ENCODE measurements at regions not wholly inside any gene's neighbourhood (a gene's known extent, or its start where the extent isn't known, plus 50 kb on each side); places are given as distances from the start of the nearest gene placed in this dataset.

DNA sequence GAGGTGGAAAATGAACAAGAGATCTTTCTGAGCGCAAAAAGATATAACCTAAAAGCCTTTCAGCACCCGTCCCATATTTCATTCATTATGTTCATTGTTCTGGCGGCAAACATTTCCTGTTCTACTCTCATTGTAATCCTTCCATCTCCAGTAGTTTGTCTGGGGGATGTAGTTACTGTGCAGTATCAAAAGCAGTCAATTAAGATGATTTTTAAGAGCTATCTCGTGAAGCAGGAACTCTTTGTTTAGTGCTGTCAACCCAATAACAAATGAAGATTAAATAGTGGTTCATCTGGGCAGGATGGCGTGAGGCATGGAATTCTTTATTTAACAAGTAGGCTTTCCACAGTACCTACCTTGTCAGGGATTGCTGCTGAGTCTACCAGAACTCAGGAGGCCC lies 876.7 kb downstream of the HACE1 start:
- no peak for DNase-seq
- in situ Hi-C loops (cut with HindIII; ENCODE audit: low pct_ligation_motif_present, low pct_unique_long_range_greater_than_20kb, low sequenced_read_pairs) = no loop called here

DNA sequence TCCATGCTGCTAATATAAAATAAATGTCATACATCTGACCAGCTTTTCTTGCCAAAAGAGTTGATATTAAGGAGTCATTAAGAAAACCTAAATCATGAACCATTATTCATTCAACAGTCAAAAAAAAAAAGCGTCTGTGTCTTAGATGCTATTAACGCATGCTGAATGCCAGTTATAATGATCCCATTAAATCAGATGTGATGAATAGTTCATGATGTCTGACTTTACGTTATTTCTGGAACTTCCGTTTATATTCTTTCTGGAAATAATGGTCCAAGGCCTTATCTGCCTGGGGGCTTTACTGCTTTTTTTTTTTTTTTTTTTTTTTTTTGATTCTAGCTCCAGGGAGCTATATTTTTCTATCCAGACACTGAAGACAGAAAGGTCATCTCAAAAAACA lies 877.1 kb downstream of the HACE1 start:
- no peak for DNase-seq
- in situ Hi-C loops (cut with HindIII; ENCODE audit: low pct_ligation_motif_present, low pct_unique_long_range_greater_than_20kb, low sequenced_read_pairs) = no loop called here

DNA sequence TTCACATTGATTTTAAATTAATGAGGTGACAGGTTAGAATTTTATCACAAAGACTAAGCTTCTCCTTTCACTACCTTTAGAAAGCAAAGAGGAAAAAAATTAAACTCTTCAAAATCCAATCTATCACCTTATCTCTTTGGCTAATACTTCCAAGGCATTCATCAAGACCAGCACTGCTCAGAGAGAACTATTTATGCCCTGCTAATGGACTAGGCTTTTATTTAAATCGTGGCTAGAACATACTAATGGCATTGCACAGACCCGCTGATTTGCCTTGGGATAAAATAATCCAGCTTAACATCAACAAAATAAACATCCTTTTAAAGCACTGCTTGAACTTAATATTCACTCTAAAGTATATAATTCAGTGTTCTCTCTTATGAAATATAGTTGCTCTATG lies 880.4 kb downstream of the HACE1 start:
- DNase-seq = no peak
- in situ Hi-C loops (cut with HindIII; ENCODE audit: low pct_ligation_motif_present, low pct_unique_long_range_greater_than_20kb, low sequenced_read_pairs) = no loop called here

DNA sequence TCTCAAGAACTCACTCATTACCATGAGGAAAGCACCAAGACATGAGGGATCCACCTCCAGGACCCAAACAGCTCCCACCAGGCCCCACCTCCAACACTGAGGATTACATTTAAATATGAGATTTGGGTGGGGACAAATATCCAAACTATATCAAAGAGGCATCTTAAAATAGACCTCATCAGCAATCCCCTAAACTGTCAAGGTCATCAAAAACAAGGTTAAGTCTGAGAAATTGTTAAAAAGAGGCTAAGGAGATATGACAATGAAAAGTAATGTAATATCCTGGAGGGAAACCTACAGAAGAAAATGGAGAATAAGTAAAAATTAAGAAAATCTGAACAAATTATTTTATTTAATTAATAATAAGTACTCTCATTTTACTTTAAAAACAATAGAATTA lies 922.3 kb downstream of the HACE1 start:
- DNase-seq = no peak
- in situ Hi-C loops (cut with HindIII; ENCODE audit: low pct_ligation_motif_present, low pct_unique_long_range_greater_than_20kb, low sequenced_read_pairs) = no loop called here

DNA sequence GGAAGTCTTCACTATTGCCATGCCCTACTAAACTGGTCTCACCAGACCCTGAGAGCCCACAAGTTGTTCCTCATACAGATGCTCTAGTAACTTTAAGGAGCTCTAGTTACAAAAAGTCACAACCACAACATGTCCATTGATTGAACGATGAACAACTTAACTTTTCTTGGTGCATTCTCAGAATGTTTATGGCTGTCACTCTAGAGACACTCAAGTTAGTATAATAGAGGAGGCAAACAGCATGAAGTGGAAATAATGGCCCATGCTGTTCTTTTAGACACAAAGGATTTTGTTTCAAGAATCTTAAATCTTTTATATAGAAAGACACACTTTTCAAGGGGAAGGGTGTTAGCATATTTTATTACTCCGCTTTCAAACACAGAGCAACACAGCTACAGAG lies 934.4 kb downstream of the HACE1 start:
- in situ Hi-C loops (cut with HindIII; ENCODE audit: low pct_ligation_motif_present, low pct_unique_long_range_greater_than_20kb, low sequenced_read_pairs) = no loop called here
- no peak for DNase-seq

DNA sequence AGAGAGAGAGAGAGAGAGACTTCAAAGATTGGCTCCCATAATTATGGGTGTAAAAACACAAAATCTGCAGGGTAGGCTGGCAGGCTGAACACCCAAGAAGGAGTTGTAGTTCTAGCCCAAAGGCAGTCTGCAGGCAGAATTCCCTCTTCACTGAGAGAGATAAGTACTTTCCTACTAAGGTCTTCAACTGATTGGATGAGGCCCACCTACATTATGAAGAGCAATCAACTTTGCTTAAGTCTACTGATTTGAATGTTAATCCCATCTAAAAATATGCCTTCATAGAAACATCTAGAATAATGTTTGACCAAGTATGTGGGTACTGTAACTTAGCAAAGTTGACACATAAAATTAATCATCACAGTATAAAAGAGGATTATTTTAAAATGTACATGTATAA lies 949.7 kb downstream of the HACE1 start:
- DNase-seq = no peak
- in situ Hi-C loops (cut with HindIII; ENCODE audit: low pct_ligation_motif_present, low pct_unique_long_range_greater_than_20kb, low sequenced_read_pairs) = no loop called here

DNA sequence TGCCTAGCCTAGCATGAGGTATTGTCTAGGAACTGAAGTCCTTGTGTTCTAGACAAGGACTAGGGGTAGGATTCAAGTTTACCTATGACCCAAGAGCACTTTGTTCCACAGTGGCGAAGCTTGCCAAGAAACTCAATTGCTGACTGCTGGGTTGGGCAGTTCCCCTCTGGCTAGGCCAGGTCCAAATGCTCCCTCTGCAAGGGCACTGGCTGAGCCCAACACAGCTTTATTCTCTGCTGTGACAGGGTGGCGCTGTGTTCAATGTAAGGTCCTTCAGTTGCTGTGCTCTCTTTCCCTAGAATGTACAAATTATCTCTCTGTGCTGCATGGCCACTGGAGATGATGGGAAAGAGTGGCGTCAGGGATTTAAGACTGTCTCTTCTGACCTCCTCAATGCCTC lies 950.8 kb downstream of the HACE1 start:
- DNase-seq = no peak
- in situ Hi-C loops (cut with HindIII; ENCODE audit: low pct_ligation_motif_present, low pct_unique_long_range_greater_than_20kb, low sequenced_read_pairs) = no loop called here

DNA sequence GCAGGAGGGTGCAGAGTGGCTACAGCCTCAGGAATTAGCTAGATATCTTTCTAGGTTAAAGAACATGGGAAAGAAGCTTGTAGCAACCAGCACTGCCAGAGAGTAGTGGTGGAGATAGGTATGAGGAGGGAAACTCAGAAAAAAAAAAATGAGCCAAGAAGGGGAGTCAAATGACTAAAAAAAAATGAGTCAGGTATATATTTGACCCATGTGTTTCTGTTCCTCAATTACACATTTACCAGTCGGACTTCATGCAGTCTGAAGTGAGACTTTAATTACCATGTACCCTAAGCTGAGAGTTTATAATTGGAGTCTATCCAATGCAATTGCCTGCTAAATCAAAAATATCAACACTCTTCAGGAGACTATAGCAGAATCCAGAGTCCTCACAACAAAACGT lies 964.6 kb downstream of the HACE1 start:
- DNase-seq = no peak
- in situ Hi-C loops (cut with HindIII; ENCODE audit: low pct_ligation_motif_present, low pct_unique_long_range_greater_than_20kb, low sequenced_read_pairs) = no loop called here

DNA sequence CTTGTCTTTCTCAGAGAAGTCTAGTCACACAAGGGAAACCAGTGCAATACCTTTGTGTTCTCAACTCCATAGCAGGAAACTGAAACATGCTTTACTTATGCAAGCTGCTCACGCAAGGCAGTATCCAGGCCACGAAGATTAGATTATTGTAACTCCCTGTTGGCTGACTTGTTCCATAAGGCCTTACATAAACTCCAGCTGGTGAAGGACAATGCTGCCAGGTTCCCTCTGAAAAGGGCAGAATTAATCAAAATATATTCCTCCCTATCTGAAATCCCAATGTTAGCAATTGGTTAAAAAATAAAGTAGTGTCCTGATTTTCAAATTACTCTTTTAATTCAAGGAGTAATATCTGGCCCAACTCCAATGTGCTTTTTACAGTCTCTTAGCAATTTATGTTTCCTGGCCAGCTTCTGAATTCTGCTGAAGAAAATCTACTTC lies 966.6 kb downstream of the HACE1 start:
- in situ Hi-C loops (cut with HindIII; ENCODE audit: low pct_ligation_motif_present, low pct_unique_long_range_greater_than_20kb, low sequenced_read_pairs) = no loop called here
- DNase-seq = no peak

DNA sequence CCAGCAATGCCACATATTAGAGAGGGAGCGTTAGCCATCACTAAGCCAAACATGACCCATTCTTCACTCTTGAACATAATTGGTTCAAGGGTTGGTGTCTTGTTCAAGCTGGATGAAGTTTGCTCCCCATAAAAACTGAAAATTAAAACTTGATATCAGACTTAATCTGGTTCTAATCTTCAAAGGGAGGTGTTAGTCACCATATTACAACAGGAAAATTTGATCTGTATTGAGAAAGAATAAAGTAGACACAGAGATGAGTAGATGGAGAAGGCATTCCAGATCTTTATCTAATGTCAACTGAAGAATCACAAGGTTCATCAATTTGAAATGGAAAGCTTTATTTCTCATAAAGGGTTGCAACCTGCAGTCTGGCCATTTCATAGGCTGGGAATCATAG lies 972.8 kb downstream of the HACE1 start:
- in situ Hi-C loops (cut with HindIII; ENCODE audit: low pct_ligation_motif_present, low pct_unique_long_range_greater_than_20kb, low sequenced_read_pairs) = no loop called here
- DNase-seq = no peak

DNA sequence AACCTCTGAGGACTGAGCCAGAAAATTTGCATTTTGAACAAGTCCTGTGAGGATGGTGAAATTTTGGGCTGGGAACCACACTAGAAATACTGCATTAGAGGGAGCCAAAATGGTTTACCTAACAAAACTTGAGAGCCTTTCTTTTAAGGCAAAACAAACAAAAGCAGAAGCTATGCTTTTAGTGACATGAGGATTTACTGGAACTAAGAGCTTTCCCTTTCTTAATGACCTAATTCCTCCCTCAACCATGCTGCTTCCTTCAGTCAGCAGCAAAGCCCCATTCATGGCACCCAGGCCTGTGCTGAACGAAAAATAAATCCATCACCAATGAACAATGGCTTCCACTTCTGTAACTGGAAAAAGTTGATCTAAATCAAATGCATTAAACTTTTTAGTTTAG lies 974.3 kb downstream of the HACE1 start:
- no peak for DNase-seq
- in situ Hi-C loops (cut with HindIII; ENCODE audit: low pct_ligation_motif_present, low pct_unique_long_range_greater_than_20kb, low sequenced_read_pairs) = no loop called here

DNA sequence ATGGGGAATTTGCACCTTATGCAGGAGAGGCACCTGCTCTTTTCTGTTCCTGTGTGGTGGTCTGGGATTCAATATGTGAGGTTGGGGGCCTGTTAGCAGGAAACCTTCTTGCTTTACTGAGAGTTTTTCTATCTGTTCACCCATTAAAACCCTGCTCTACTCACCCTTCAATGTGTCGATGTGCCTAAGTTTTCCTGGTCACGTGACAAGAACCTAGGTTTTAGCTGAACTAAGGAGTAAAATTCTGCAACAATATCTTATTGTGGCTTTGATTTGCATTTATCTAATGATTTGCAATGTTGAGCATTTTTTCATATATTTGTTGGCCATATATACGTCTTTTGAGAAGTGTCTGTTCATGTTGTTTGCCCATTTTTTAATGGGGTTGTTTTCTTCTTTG lies 979.9 kb downstream of the HACE1 start:
- DNase-seq = no peak
- in situ Hi-C loops (cut with HindIII; ENCODE audit: low pct_ligation_motif_present, low pct_unique_long_range_greater_than_20kb, low sequenced_read_pairs) = no loop called here

DNA sequence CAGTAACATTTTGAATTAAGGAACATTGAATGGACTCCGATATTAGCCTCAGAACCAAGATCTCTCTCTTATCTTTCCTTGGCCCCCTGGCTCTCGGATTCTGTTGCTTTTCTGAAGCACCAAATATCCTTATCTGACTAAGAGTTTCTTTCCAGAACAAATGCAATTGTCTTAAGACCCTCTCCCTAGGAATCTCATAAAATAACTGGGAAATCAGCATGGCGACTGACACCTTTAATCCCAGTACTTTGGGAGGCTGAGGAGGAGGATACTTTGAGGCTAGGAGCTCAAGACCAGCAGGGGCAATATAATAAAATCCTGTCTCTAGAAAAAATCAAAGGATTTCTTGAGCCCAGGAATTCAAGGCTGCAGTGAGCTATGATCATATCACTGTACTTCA lies 984.5 kb downstream of the HACE1 start:
- DNase-seq = no peak
- in situ Hi-C loops (cut with HindIII; ENCODE audit: low pct_ligation_motif_present, low pct_unique_long_range_greater_than_20kb, low sequenced_read_pairs) = no loop called here

DNA sequence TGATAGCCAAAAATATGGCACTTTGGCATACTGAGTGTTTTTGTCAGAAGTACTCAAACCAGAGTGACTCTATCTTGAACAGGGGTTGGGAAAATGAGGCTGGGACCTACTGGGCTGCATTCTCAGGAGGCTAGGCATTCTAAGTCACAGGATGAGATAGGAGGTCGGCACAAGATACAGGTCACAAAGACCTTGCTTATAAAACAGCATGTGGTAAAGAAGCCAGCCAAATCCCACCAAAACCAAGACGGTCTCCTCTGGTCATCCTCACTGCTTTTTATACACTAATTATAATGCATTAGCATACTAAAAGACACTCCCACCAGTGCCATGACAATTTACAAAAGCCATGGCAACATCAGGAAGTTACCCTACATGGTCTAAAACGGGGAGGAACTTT lies 985.1 kb downstream of the HACE1 start:
- no peak for DNase-seq
- in situ Hi-C loops (cut with HindIII; ENCODE audit: low pct_ligation_motif_present, low pct_unique_long_range_greater_than_20kb, low sequenced_read_pairs) = no loop called here

DNA sequence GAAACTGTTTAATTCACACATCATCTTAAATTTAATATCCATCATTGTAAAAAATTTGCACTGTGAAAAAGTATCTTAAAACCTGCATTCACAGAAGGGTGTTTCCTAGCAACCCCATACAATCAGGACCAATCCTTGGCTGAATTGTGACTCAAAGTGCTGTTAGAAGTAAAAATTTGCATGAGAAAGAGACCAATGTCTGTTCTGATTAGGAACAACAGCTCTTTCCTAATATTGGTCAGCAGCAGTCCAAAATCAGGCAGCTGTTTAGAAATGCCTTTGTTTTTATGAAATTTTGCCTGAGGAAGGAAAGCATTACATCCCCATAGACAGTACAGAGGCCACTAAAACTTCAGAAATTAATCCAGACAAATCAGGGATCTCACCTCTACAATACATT lies 987.0 kb downstream of the HACE1 start:
- no peak for DNase-seq
- in situ Hi-C loops (cut with HindIII; ENCODE audit: low pct_ligation_motif_present, low pct_unique_long_range_greater_than_20kb, low sequenced_read_pairs) = no loop called here

DNA sequence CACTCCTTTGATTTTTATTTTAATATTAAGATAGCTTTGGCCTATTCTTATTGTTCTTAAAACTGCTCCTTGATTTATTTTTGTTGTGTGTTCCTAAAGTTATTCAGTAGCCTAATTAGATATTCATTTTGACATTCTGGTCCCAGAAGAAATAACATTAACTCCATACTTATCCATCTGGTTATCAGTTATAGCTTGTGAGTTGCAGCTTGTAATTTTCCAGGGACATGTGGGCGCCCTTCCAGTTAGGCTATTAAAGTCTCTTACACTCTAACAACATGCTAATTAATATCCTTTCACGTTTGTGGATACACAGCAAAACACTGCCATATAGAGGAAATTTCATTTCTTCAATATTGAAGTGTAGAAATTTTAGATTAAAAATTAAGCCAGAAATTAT lies 987.5 kb downstream of the HACE1 start:
- in situ Hi-C loops (cut with HindIII; ENCODE audit: low pct_ligation_motif_present, low pct_unique_long_range_greater_than_20kb, low sequenced_read_pairs) = no loop called here
- no peak for DNase-seq

DNA sequence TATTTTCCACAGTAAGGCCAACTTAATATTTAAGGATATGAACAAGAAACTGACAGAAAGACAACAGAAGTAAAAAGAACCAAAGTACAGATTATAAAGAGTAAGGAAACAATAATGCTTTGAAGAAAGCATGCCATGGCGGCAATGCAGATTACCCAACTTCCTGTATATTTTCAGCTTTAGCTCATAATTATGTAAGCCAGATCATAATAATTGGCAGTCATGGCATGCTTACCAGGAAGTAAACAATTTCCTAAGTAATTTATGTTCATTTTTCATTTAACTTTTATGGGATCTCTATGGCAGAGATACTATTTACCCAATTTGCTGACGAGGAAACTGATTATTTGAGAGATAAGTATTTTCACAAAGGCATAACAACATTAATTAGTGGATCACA lies 988.7 kb downstream of the HACE1 start:
- in situ Hi-C loops (cut with HindIII; ENCODE audit: low pct_ligation_motif_present, low pct_unique_long_range_greater_than_20kb, low sequenced_read_pairs) = no loop called here
- DNase-seq = no peak

DNA sequence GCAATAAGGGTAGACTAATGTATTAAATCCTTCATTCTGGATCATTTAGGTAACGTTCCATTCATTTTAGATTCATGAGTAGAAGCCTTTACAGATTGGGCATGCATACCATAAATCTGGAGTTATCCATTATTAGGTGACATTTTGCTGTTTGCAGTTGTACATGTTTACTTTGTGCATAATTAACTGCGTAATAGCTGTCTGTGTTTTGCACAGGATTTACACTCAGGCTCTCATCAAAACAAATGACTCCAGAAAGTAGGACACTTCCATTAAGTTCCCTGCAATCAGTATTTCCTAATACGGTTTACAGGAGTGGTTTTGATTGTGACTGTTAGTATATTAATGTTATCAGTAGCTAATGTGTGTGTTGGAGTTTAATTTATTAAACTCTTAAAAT lies 997.4 kb downstream of the HACE1 start:
- in situ Hi-C loops (cut with HindIII; ENCODE audit: low pct_ligation_motif_present, low pct_unique_long_range_greater_than_20kb, low sequenced_read_pairs) = no loop called here
- no peak for DNase-seq

DNA sequence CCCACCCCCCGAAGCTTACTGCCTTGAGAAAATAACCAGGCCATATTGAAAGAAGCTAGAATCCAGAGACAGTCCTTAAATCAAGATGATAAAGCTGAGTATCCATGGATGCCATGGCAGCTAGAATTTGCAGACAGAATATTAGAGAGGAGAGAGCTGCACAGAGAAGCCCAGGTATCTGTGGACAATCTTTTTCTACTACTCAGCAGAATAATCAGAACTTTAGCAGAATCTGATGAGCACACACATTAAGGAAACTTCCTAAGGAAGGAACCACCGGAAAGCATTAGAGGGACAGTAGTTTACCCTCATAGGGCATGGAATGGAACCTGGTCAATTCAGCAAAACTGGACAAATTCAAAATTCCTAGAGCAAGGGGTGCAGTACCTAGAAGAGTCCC lies 1001.7 kb downstream of the HACE1 start:
- no peak for DNase-seq
- in situ Hi-C loops (cut with HindIII; ENCODE audit: low pct_ligation_motif_present, low pct_unique_long_range_greater_than_20kb, low sequenced_read_pairs) = no loop called here

DNA sequence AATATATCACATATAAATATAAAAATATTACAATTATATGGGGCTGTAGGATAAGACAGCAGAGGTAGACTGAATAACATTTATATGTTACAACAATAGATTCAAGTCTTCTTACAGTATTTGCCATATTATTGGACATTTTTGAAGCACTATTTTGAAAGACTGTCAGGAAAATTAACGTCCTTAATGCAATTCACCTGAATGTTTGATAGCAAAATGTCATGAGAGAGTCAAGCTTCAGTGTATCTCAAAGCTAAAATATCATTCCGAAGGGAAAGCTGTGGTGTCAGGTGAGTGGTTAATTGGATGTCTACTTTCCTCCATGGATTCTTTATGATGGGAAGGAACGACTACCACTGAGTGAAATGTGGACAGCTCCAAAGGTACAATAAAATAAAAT lies 1004.0 kb downstream of the HACE1 start:
- no peak for DNase-seq
- in situ Hi-C loops (cut with HindIII; ENCODE audit: low pct_ligation_motif_present, low pct_unique_long_range_greater_than_20kb, low sequenced_read_pairs) = no loop called here

DNA sequence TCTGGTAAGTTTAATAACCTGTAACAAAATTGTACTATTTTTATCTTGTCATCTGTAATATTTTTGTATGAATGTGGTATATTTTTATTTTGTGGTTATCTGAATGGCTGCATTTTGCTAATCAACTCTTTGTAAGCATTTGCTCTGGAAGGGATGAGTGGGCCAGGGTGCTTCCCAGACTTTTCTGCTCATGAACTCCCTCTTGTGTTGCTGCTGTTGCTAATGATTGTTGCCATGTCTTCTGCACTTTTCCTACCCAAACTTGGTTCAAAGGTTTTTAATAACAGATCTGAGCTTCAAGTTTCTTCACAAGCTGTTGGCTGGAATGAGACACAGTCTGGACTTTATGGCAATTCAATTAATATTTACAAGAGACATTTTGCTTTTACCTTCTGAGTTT lies 1005.7 kb downstream of the HACE1 start:
- DNase-seq = no peak
- in situ Hi-C loops (cut with HindIII; ENCODE audit: low pct_ligation_motif_present, low pct_unique_long_range_greater_than_20kb, low sequenced_read_pairs) = no loop called here

DNA sequence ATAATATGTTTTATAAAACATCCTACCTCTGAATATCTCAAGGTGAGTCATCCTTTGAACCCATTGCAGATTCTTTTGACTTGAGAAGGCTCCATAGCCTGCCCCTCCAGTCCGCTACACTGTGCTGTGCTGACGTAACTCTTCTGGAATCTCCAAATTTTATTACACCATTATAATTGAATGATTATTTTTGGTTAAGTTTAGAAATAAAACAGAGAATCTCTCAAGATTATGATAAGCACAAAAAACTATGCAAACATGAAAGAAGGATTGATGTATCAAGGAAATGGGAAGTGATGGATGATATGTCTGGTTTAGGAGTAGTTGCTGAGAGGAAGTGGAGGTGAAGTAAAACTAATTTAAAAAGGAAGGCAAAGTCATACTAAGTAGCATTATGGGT lies 1021.3 kb downstream of the HACE1 start:
- in situ Hi-C loops (cut with HindIII; ENCODE audit: low pct_ligation_motif_present, low pct_unique_long_range_greater_than_20kb, low sequenced_read_pairs) = no loop called here
- no peak for DNase-seq
